Type B pancreatic cell (in vitro differentiated cells): ENCODE measurements at regions not wholly inside any gene's neighbourhood (a gene's known extent, or its start where the extent isn't known, plus 50 kb on each side); places are given as distances from the start of the nearest gene placed in this dataset.

ENCODE experiments used
- DNase-seq: peaks from one replicate; pipeline ENCODE4 v3.0.0; 2021; ENCODE audit warnings: mixed read lengths; ENCODE audit not compliant: unreplicated experiment; ENCODE audit errors: extremely low spot score
- H3K27ac Mint-ChIP-seq: 2 replicates; pipeline ENCODE4 v1.8.0; 2021; ENCODE audit warnings: mild to moderate bottlenecking, mixed read lengths
- H3K27me3 Mint-ChIP-seq: 2 replicates; pipeline ENCODE4 v1.8.0; 2021; ENCODE audit warnings: mixed read lengths
- H3K36me3 Mint-ChIP-seq: 2 replicates; pipeline ENCODE4 v1.8.0; 2021; ENCODE audit warnings: mixed read lengths
- H3K4me1 Mint-ChIP-seq: one replicate; pipeline ENCODE4 v1.8.0; 2021; ENCODE audit warnings: mixed read lengths; ENCODE audit not compliant: unreplicated experiment
- H3K4me3 Mint-ChIP-seq: 2 replicates; pipeline ENCODE4 v1.8.0; 2021; ENCODE audit warnings: mild to moderate bottlenecking, mixed read lengths
- H3K9me3 Mint-ChIP-seq: 2 replicates; pipeline ENCODE4 v1.8.0; 2021; ENCODE audit warnings: mixed read lengths
- CTCF ChIP-seq: fragments of 200-600 bp; sonication (generic); conservative IDR thresholded peaks from 2 replicates; pipeline ENCODE4 v1.5.0; 2021; ENCODE audit warnings: antibody characterized with exemption, mild to moderate bottlenecking

DNA sequence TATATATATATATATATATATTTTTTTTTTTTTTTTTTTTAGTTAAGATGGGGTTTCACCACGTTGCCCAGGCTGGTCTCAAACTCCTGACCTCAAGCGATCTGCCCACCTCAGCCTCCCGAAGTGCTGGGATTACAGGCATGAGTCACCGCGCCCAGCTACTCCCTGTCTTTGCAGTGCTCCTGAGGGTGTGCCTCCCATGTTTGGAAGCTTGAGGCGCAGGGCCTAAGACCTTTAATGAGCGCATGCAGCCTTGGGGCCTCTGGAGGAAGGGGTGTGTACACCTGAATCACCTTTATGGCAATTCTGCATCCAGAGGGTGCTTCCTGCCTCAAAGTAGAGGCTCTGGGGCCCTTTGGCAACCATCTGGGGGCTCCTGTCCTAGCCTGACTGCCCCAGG lies 219.4 kb upstream of the CIBAR2 start:
- DNase-seq = no peak
- Mint-ChIP-seq H3K36me3 (no peaks in the 10 kb centered on the region), H3K27ac (no peak overlapping the region), H3K27me3 (no peaks in the 10 kb centered on the region), H3K4me1 (peaks cover 50% of the 10 kb centered on the region), H3K4me3 (no peak overlapping the region), H3K9me3 (no peaks in the 10 kb centered on the region)
- TF ChIP-seq CTCF = no peak

GRCh38 chr16:85332175-85332574 lies 219.9 kb upstream of the CIBAR2 start:
- Mint-ChIP-seq H3K4me3 (no peak overlapping the region), H3K27ac (no peak overlapping the region), H3K9me3 (no peaks in the 10 kb centered on the region), H3K27me3 (no peaks in the 10 kb centered on the region), H3K4me1 (peaks cover 49% of the 10 kb centered on the region), H3K36me3 (no peaks in the 10 kb centered on the region)
- no peak for DNase-seq
- no peak for TF ChIP-seq CTCF

DNA sequence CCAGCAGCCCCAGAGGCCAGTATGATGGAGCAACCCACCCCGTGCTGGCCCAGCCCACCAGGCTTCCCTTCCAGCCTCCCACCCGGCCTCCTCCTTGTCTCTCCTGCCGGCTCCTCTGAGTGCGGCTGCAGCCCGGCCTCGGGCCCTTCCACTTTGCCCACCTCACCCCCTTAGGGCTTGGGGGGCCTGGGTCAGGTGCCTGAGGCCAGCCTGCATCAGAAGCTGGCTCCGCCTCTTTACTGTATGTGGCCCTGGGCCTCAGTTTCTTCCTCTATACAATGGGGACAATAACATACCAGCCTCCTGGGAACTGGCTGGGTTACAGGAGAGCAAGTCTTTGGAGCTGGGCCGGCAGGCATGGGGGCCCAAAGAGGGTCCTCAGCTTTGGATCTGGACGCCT lies 221.1 kb upstream of the CIBAR2 start:
- Mint-ChIP-seq H3K4me1 (peaks cover 44% of the 10 kb centered on the region), H3K9me3 (no peaks in the 10 kb centered on the region), H3K27ac (no peak overlapping the region), H3K4me3 (no peak overlapping the region), H3K27me3 (no peaks in the 10 kb centered on the region), H3K36me3 (no peaks in the 10 kb centered on the region)
- no peak for DNase-seq
- TF ChIP-seq CTCF = no peak

GRCh38 chr16:85333744-85334640 lies 221.7 kb upstream of the CIBAR2 start:
- Mint-ChIP-seq H3K27ac (peak overlapping the region; percentile 73), H3K36me3 (no peaks in the 10 kb centered on the region), H3K9me3 (no peaks in the 10 kb centered on the region), H3K27me3 (no peaks in the 10 kb centered on the region), H3K4me1 (peaks cover 43% of the 10 kb centered on the region), H3K4me3 (peak overlapping the region; percentile 78)
- peak; percentile 24 for TF ChIP-seq CTCF
- no peak for DNase-seq

DNA sequence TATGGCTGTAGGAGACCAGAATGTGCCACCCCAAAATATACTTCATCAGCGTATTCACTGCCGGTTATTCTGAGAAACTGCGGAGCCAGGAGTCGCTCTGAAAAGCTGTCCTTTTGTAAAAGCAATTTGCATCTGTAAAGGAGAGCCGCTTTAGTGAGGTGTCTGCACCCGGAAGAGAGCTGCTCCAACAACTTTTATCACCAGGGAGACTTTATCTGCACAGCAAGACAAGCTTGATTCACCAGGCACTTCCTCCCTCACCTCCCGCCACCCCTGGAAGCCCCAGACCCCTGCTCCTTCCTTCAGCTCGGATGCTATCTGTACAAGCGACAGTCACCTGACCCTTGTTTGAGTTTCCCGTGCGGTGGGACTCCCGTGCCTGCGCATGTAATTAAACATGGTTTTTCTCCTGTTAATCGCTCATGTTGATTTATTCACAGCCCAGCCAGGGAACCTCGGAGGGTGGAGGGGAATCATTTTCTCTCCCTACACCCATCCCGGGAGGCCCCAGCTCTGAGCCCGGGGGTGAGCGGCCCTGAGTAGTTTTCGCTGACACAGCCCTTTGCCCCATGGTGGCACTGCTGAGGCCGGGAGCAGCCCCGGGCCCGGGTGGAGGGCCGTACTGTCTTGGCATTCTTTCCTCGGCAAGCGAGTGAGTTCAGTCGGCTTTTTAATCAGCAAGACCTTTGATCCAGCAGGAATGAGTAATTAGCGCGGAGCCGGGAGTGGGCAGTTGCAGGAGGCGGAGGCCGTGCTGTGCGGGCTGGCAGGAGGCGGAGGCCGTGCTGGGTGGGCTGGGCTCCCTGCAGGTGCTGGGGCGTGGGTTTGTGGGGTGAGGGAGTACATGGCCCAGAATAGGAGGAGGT lies 222.7 kb upstream of the CIBAR2 start:
- no peaks in the 10 kb centered on the region for H3K27me3 Mint-ChIP-seq
- peak overlapping the region; percentile 84 for H3K27ac Mint-ChIP-seq
- TF ChIP-seq CTCF = no peak
- peak overlapping the region; percentile 78 for H3K4me3 Mint-ChIP-seq
- DNase-seq = no peak
- H3K9me3 Mint-ChIP-seq = no peaks in the 10 kb centered on the region
- peaks cover 51% of the 10 kb centered on the region for H3K4me1 Mint-ChIP-seq
- no peaks in the 10 kb centered on the region for H3K36me3 Mint-ChIP-seq
